HCT116 (cell line): ENCODE measurements at regions not wholly inside any gene's neighbourhood (a gene's known extent, or its start where the extent isn't known, plus 50 kb on each side); places are given as distances from the start of the nearest gene placed in this dataset.

Experiments
- ATAC-seq: fragments of 200-7000 bp; cut with Tn5 transposase; 2 replicates; pipeline ENCODE4 v1.9.1; 2020; ENCODE audit warnings: mild to moderate bottlenecking, moderate library complexity
- BruUV-seq: library from RNA; stranded (reverse); fragments of 400-500 nt; replicated peaks from 2 replicates; lab custom pipeline; 2021; lab: Mats Ljungman, UMichigan
- CTCF ChIA-PET: fragments of 300-600 bp; sonication (Branson Sonifier 250); formaldehyde crosslinking; loops from one replicate; lab custom pipeline; 2021; ENCODE audit warnings: antibody characterized with exemption; lab: Charles Lee
- POLR2A ChIA-PET: fragments of 300-600, 350-600 bp; sonication (Branson Sonifier 250); formaldehyde crosslinking; loops from one replicate; lab custom pipeline; 2021; ENCODE audit warnings: antibody characterized with exemption; lab: Charles Lee
- RAD21 ChIA-PET, 2 experiments: fragments of 300-600 bp; sonication (Branson Sonifier 250); formaldehyde crosslinking; loops; one replicate each; lab custom pipeline; 2023; ENCODE audit warnings: low total read pairs in 2 of 2; ENCODE audit not compliant: uncharacterized antibody in 2 of 2, unreplicated experiment in 2 of 2, low non-redundant PET in 1 of 2; lab: Charles Lee
- DNase-seq: peaks from one replicate; pipeline ENCODE4 v3.0.0-alpha.2; 2010; ENCODE audit warnings: low read depth, low spot score
- H2AFZ ChIP-seq: fragments of 200-600 bp; shearing (Covaris generic), sonication (generic); 2 replicates; pipeline ENCODE4 v1.6.1; 2017; ENCODE audit warnings: low read depth, mixed run types, mixed read lengths, antibody characterized with exemption, low read length; ENCODE audit not compliant: poor library complexity, severe bottlenecking
- H3K27ac ChIP-seq: 2 replicates; pipeline ENCODE4 v1.5.1; 2012; ENCODE audit warnings: low read depth, low read length
- H3K27me3 ChIP-seq: fragments of 200-600 bp; sonication (generic); 2 replicates; pipeline ENCODE4 v1.6.1; 2016; ENCODE audit warnings: mixed run types, low read length, mixed read lengths; ENCODE audit not compliant: insufficient read depth
- H3K36me3 ChIP-seq, 2 experiments: fragments of 200-500 bp in 1 of 2; fragments of 200-600 bp in 1 of 2; sonication (Bioruptor generic) in 1 of 2; sonication (generic) in 1 of 2; 2 replicates each; pipeline versions ENCODE4 v1.5.1 to v1.6.1; 2014 to 2016; ENCODE audit warnings: low read length in 2 of 2, inconsistent platforms in 1 of 2, mixed read lengths in 1 of 2, mixed run types in 1 of 2; ENCODE audit not compliant: insufficient read depth in 2 of 2, control insufficient read depth in 1 of 2
- H3K4me1 ChIP-seq, 2 experiments: fragments of 200-600 bp in 1 of 2; sonication (generic) in 1 of 2; 2 replicates each; pipeline versions ENCODE4 v1.5.1 to v1.6.1; 2012 to 2017; ENCODE audit warnings: low read length in 2 of 2, inconsistent platforms in 1 of 2, mild to moderate bottlenecking in 1 of 2, mixed read lengths in 1 of 2, mixed run types in 1 of 2, moderate library complexity in 1 of 2; ENCODE audit not compliant: insufficient read depth in 2 of 2, control insufficient read depth in 1 of 2
- H3K4me2 ChIP-seq: fragments of 200-600 bp; sonication (generic); 2 replicates; pipeline ENCODE4 v1.6.1; 2017; ENCODE audit warnings: mixed run types, low read length, mixed read lengths
- H3K4me3 ChIP-seq, 2 experiments: fragments of 200-600 bp in 1 of 2; sonication (generic) in 1 of 2; replicated peaks in 1 of 2; 2 replicates each; pipeline ENCODE4 v1.5.1; 2011 to 2016; ENCODE audit warnings: low read length in 2 of 2, control low read depth in 1 of 2, low read depth in 1 of 2, mild to moderate bottlenecking in 1 of 2, mixed read lengths in 1 of 2, mixed run types in 1 of 2
- H3K79me2 ChIP-seq: fragments of 200-600 bp; sonication (generic); 2 replicates; pipeline ENCODE4 v1.6.1; 2017; ENCODE audit warnings: mild to moderate bottlenecking, mixed run types, low read length, moderate library complexity, mixed read lengths; ENCODE audit not compliant: insufficient read depth
- H3K9ac ChIP-seq: fragments of 200-600 bp; sonication (generic); 2 replicates; pipeline ENCODE4 v1.6.1; 2016; ENCODE audit warnings: low read length, mixed read lengths
- H3K9me2 ChIP-seq: fragments of 200-600 bp; sonication (generic), shearing (Covaris generic); 2 replicates; pipeline ENCODE4 v1.6.1; 2017; ENCODE audit warnings: mixed run types, mild to moderate bottlenecking, moderate library complexity; ENCODE audit not compliant: insufficient read depth
- H3K9me3 ChIP-seq, 2 experiments: fragments of 200-500 bp in 1 of 2; fragments of 200-600 bp in 1 of 2; sonication (Bioruptor generic) in 1 of 2; sonication (generic) in 1 of 2; 2 replicates each; pipeline ENCODE4 v1.6.1; 2014 to 2017; ENCODE audit warnings: low read length in 2 of 2, mixed read lengths in 2 of 2, inconsistent platforms in 1 of 2, low read depth in 1 of 2, mild to moderate bottlenecking in 1 of 2, mixed run types in 1 of 2, moderate library complexity in 1 of 2; ENCODE audit not compliant: control insufficient read depth in 1 of 2, insufficient read depth in 1 of 2
- H4K20me1 ChIP-seq: fragments of 200-600 bp; sonication (generic), shearing (Covaris generic); 2 replicates; pipeline ENCODE4 v1.6.1; 2017; ENCODE audit warnings: mixed run types, mild to moderate bottlenecking, moderate library complexity; ENCODE audit not compliant: insufficient read depth
- ATF3 ChIP-seq: IDR thresholded peaks from 2 replicates; pipeline ENCODE4 v1.6.1; 2012
- CBX3 ChIP-seq: IDR thresholded peaks from 2 replicates; pipeline ENCODE4 v1.6.1; 2012; ENCODE audit warnings: low read depth
- CEBPB ChIP-seq: IDR thresholded peaks from 2 replicates; pipeline ENCODE4 v1.6.1; 2012; ENCODE audit warnings: low read depth
- EGR1 ChIP-seq: IDR thresholded peaks from 2 replicates; pipeline ENCODE4 v1.6.1; 2012; ENCODE audit warnings: low read depth
- ELF1 ChIP-seq: IDR thresholded peaks from 2 replicates; pipeline ENCODE4 v1.6.1; 2012; ENCODE audit warnings: low read depth, borderline replicate concordance
- EZH2 ChIP-seq: fragments of 200-600 bp; sonication (generic); IDR thresholded peaks from 2 replicates; pipeline ENCODE4 v1.6.1; 2017; ENCODE audit warnings: antibody characterized with exemption, mixed run types
- EZH2phosphoT487 ChIP-seq: fragments of 200-600 bp; IDR thresholded peaks from 2 replicates; pipeline ENCODE4 v1.6.1; 2018; ENCODE audit warnings: antibody characterized with exemption, borderline replicate concordance
- FOSL1 ChIP-seq: IDR thresholded peaks from 2 replicates; pipeline ENCODE4 v1.6.1; 2012; ENCODE audit warnings: low read depth
- JUND ChIP-seq: IDR thresholded peaks from 2 replicates; pipeline ENCODE4 v1.6.1; 2012
- POLR2A ChIP-seq: IDR thresholded peaks from 2 replicates; pipeline ENCODE4 v1.7.0; 2011; ENCODE audit warnings: borderline replicate concordance; ENCODE audit not compliant: insufficient read depth, insufficient read length; ENCODE audit errors: extremely low read depth
- POLR2AphosphoS5 ChIP-seq: IDR thresholded peaks from 2 replicates; pipeline ENCODE4 v1.6.1; 2011; ENCODE audit warnings: mild to moderate bottlenecking, low read depth, low read length, moderate library complexity
- RAD21 ChIP-seq: IDR thresholded peaks from 2 replicates; pipeline ENCODE4 v1.6.1; 2012; ENCODE audit warnings: low read depth, mild to moderate bottlenecking
- SP1 ChIP-seq: IDR thresholded peaks from 2 replicates; pipeline ENCODE4 v1.6.1; 2012; ENCODE audit warnings: low read depth
- TCF7L2 ChIP-seq: IDR thresholded peaks from 2 replicates; pipeline ENCODE4 v1.7.0; 2011; ENCODE audit warnings: borderline replicate concordance, inconsistent platforms; ENCODE audit not compliant: insufficient read depth, insufficient read length; ENCODE audit errors: extremely low read depth
- YY1 ChIP-seq: IDR thresholded peaks from 2 replicates; pipeline ENCODE4 v1.6.1; 2011; ENCODE audit warnings: low read length, low read depth, moderate library complexity, mild to moderate bottlenecking; ENCODE audit not compliant: insufficient replicate concordance; ENCODE audit errors: extremely low read depth
- ZBTB33 ChIP-seq: IDR thresholded peaks from 2 replicates; pipeline ENCODE4 v1.6.1; 2011; ENCODE audit warnings: mild to moderate bottlenecking, low read length, moderate library complexity; ENCODE audit not compliant: insufficient replicate concordance; ENCODE audit errors: extremely low read depth
- ZFX ChIP-seq: fragments of 450-650 bp; IDR thresholded peaks from 2 replicates; pipeline ENCODE4 v1.6.1; 2017
- ZNF274 ChIP-seq: fragments of 200-500 bp; sonication (Bioruptor generic); IDR thresholded peaks from 2 replicates; pipeline ENCODE4 v1.6.1; 2014; ENCODE audit warnings: mild to moderate bottlenecking, low read depth, low read length, inconsistent platforms
- intact Hi-C: fragments of 100-400 bp; cut with micrococcal nuclease; formaldehyde crosslinking; loops from 2 replicates; pipeline ENCODE4 v1.10.0; 2022
- TF ChIP-seq, protein P1 (sequence below): IDR thresholded peaks from 2 replicates; pipeline ENCODE4 v1.6.1; 2012
- TF ChIP-seq, protein P2 (sequence below): IDR thresholded peaks from 2 replicates; pipeline ENCODE4 v1.6.1; 2012; ENCODE audit warnings: low read depth

- no peaks in the 10 kb centered on the region for H3K9me3 ChIP-seq
Measured at GRCh38 chr12:25041006-25041741, 92.3 kb upstream of the BCAT1 start.

More at GRCh38 chr12:25041006-25041741, 92.3 kb upstream of the BCAT1 start:
- ChIA-PET CTCF (no interaction called here), RAD21 (no interaction called here)
- Histone ChIP-seq H2AFZ (no peak overlapping the region), H3K79me2 (no peaks in the 10 kb centered on the region), H3K27ac (no peak overlapping the region)
- no peak for TF ChIP-seq ZFX
- TF ChIP-seq ZNF274: no peak
- TF ChIP-seq ZBTB33: no peak
- TF ChIP-seq TCF7L2: no peak
- no peak for TF ChIP-seq EGR1
- TF ChIP-seq RAD21: no peak
- no peak for TF ChIP-seq CEBPB
- TF ChIP-seq, protein P1, sequence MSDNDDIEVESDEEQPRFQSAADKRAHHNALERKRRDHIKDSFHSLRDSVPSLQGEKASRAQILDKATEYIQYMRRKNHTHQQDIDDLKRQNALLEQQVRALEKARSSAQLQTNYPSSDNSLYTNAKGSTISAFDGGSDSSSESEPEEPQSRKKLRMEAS: no peak
- TF ChIP-seq FOSL1: no peak
- no peak for TF ChIP-seq POLR2AphosphoS5
- no peak for TF ChIP-seq JUND
- TF ChIP-seq POLR2A: no peak
- TF ChIP-seq, protein P2, sequence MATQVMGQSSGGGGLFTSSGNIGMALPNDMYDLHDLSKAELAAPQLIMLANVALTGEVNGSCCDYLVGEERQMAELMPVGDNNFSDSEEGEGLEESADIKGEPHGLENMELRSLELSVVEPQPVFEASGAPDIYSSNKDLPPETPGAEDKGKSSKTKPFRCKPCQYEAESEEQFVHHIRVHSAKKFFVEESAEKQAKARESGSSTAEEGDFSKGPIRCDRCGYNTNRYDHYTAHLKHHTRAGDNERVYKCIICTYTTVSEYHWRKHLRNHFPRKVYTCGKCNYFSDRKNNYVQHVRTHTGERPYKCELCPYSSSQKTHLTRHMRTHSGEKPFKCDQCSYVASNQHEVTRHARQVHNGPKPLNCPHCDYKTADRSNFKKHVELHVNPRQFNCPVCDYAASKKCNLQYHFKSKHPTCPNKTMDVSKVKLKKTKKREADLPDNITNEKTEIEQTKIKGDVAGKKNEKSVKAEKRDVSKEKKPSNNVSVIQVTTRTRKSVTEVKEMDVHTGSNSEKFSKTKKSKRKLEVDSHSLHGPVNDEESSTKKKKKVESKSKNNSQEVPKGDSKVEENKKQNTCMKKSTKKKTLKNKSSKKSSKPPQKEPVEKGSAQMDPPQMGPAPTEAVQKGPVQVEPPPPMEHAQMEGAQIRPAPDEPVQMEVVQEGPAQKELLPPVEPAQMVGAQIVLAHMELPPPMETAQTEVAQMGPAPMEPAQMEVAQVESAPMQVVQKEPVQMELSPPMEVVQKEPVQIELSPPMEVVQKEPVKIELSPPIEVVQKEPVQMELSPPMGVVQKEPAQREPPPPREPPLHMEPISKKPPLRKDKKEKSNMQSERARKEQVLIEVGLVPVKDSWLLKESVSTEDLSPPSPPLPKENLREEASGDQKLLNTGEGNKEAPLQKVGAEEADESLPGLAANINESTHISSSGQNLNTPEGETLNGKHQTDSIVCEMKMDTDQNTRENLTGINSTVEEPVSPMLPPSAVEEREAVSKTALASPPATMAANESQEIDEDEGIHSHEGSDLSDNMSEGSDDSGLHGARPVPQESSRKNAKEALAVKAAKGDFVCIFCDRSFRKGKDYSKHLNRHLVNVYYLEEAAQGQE: no peak
- TF ChIP-seq SP1: no peak
- TF ChIP-seq EZH2phosphoT487: no peak
- TF ChIP-seq ATF3: no peak
- TF ChIP-seq CBX3: no peak
- TF ChIP-seq EZH2: no peak
- TF ChIP-seq YY1: no peak
- no peak for TF ChIP-seq ELF1
- TF ChIP-seq, all 23 proteins: peak for 0
- POLR2A ChIA-PET: interaction anchor here (0.7 kb wide), 1 partner anchor 32 kb away, joined by 3 read pairs; no protein-coding TSS in a partner anchor
- H3K27me3 ChIP-seq: 0 out of 2 replicates have a peak, but pooled peaks cover 4% of the 10 kb centered on the region
- peaks cover 3% of the 10 kb centered on the region; the same call in 1 of the 2 replicates for H3K9me2 ChIP-seq
- intact Hi-C loops: no loop called here
- DNase-seq (no peak), ATAC-seq (no peak)
- no TSS peak for BruUV-seq
- H3K36me3 ChIP-seq: no peaks in the 10 kb centered on the region
- no peaks in the 10 kb centered on the region for H3K4me1 ChIP-seq
- no peak overlapping the region for H3K4me3 ChIP-seq
- no peaks in the 10 kb centered on the region for H4K20me1 ChIP-seq
- no peak overlapping the region for H3K4me2 ChIP-seq
- H3K9ac ChIP-seq: no peak overlapping the region
